ENCODE measurements at regions not wholly inside any gene's neighbourhood (a gene's known extent, or its start where the extent isn't known, plus 50 kb on each side); places are given as distances from the start of the nearest gene placed in this dataset.

GRCh38 chr1:5142389-5142788, 488.0 kb downstream of the AJAP1 start:
- ATAC-seq (no peak), DNase-seq (ENCODE audit: low spot score) (no peak)
- Histone ChIP-seq H3K27me3 (ENCODE audit: insufficient read depth) (no peaks in the 10 kb centered on the region), H4K20me1 (replicated peaks; ENCODE audit: insufficient read depth) (no peaks in the 10 kb centered on the region), H3K79me2 (replicated peaks; ENCODE audit: insufficient read depth) (no peaks in the 10 kb centered on the region), H3K4me3 (no peak overlapping the region), H3K9me2 (ENCODE audit: insufficient read depth) (no peaks in the 10 kb centered on the region), H2AFZ (no peak overlapping the region), H3K36me3 (ENCODE audit: insufficient read depth) (no peaks in the 10 kb centered on the region; the same call in 1 of the 2 replicates), H3F3A (replicated peaks; ENCODE audit: low read depth) (no peaks in the 10 kb centered on the region), H3K27ac (ENCODE audit: low read depth) (no peak overlapping the region), H3K4me2 (no peak overlapping the region), H3K4me1 (ENCODE audit: insufficient read depth) (no peaks in the 10 kb centered on the region)
- TF ChIP-seq CREB1 (CRISPR knock-in tag; IDR thresholded peaks at IDR 0.05; ENCODE audit: low read depth) (no peak), EZH2phosphoT487 (IDR thresholded peaks at IDR 0.05; ENCODE audit: unreplicated experiment) (no peak), ZNF462 (CRISPR knock-in tag; IDR thresholded peaks at IDR 0.05) (no peak), EZH2 (IDR thresholded peaks at IDR 0.05; ENCODE audit: low read depth, unreplicated experiment) (no peak), NANOG (IDR thresholded peaks at IDR 0.05; ENCODE audit: borderline replicate concordance) (no peak), ZNF114 (CRISPR knock-in tag; IDR thresholded peaks at IDR 0.05) (no peak), POLR2AphosphoS5 (IDR thresholded peaks at IDR 0.05; ENCODE audit: low read depth) (no peak), STAT1 (IDR thresholded peaks at IDR 0.05; ENCODE audit: unreplicated experiment) (no peak), JUNB (IDR thresholded peaks at IDR 0.05; ENCODE audit: unreplicated experiment) (no peak), ZNF331 (CRISPR knock-in tag; IDR thresholded peaks at IDR 0.05; ENCODE audit: low read depth) (no peak), ETS1 (IDR thresholded peaks at IDR 0.05) (no peak)
- TF ChIP-seq, protein P1, sequence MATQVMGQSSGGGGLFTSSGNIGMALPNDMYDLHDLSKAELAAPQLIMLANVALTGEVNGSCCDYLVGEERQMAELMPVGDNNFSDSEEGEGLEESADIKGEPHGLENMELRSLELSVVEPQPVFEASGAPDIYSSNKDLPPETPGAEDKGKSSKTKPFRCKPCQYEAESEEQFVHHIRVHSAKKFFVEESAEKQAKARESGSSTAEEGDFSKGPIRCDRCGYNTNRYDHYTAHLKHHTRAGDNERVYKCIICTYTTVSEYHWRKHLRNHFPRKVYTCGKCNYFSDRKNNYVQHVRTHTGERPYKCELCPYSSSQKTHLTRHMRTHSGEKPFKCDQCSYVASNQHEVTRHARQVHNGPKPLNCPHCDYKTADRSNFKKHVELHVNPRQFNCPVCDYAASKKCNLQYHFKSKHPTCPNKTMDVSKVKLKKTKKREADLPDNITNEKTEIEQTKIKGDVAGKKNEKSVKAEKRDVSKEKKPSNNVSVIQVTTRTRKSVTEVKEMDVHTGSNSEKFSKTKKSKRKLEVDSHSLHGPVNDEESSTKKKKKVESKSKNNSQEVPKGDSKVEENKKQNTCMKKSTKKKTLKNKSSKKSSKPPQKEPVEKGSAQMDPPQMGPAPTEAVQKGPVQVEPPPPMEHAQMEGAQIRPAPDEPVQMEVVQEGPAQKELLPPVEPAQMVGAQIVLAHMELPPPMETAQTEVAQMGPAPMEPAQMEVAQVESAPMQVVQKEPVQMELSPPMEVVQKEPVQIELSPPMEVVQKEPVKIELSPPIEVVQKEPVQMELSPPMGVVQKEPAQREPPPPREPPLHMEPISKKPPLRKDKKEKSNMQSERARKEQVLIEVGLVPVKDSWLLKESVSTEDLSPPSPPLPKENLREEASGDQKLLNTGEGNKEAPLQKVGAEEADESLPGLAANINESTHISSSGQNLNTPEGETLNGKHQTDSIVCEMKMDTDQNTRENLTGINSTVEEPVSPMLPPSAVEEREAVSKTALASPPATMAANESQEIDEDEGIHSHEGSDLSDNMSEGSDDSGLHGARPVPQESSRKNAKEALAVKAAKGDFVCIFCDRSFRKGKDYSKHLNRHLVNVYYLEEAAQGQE (IDR thresholded peaks at IDR 0.05; ENCODE audit: unreplicated experiment), result no peak
- TF ChIP-seq, protein P2, sequence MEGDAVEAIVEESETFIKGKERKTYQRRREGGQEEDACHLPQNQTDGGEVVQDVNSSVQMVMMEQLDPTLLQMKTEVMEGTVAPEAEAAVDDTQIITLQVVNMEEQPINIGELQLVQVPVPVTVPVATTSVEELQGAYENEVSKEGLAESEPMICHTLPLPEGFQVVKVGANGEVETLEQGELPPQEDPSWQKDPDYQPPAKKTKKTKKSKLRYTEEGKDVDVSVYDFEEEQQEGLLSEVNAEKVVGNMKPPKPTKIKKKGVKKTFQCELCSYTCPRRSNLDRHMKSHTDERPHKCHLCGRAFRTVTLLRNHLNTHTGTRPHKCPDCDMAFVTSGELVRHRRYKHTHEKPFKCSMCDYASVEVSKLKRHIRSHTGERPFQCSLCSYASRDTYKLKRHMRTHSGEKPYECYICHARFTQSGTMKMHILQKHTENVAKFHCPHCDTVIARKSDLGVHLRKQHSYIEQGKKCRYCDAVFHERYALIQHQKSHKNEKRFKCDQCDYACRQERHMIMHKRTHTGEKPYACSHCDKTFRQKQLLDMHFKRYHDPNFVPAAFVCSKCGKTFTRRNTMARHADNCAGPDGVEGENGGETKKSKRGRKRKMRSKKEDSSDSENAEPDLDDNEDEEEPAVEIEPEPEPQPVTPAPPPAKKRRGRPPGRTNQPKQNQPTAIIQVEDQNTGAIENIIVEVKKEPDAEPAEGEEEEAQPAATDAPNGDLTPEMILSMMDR (conservative IDR thresholded peaks at IDR 0.05; ENCODE audit: low read depth in 2 of 2), result no peak
- peaks cover 17% of the 10 kb centered on the region for H3K4me1 Mint-ChIP-seq
- peaks cover 10% of the 10 kb centered on the region for H3K27me3 Mint-ChIP-seq (ENCODE audit: insufficient read depth, low read depth, poor library complexity)
- H3K9me3 Mint-ChIP-seq, result no peaks in the 10 kb centered on the region
- no peaks in the 10 kb centered on the region for H3K36me3 Mint-ChIP-seq (ENCODE audit: low read depth)
- H3K27ac Mint-ChIP-seq, result no peak overlapping the region
- no peak overlapping the region for H3K4me3 Mint-ChIP-seq
